ENCODE measurements at regions not wholly inside any gene's neighbourhood (a gene's known extent, or its start where the extent isn't known, plus 50 kb on each side); places are given as distances from the start of the nearest gene placed in this dataset.

- Histone ChIP-seq H4K20me1 (replicated peaks; ENCODE audit: control insufficient read depth, extremely low read depth, insufficient read depth, low read length) (no peaks in the 10 kb centered on the region), H3K4me3 (replicated peaks in 1 of 3; ENCODE audit: insufficient read depth in 1 of 3, low read depth in 1 of 3, low read length in 3 of 3) (no peak overlapping the region), H2AFZ (ENCODE audit: low read depth, low read length) (no peak overlapping the region), H3K9me3 (replicated peaks; ENCODE audit: control insufficient read depth, insufficient read depth, low read length) (no peaks in the 10 kb centered on the region), H3K27ac (ENCODE audit: insufficient read depth, low read depth, low read length) (no peak overlapping the region), H3K9ac (replicated peaks; ENCODE audit: extremely low read depth, insufficient read depth, low read length) (no peak overlapping the region), H3K79me2 (ENCODE audit: control insufficient read depth, insufficient read depth, low read length) (peaks cover 59% of the 10 kb centered on the region), H3K9me1 (replicated peaks; ENCODE audit: control insufficient read depth, extremely low read depth, insufficient read depth, low read length) (no peaks in the 10 kb centered on the region), H3K36me3 (ENCODE audit: control insufficient read depth in 2 of 2, extremely low read depth in 1 of 2, insufficient read depth in 2 of 2, low read length in 2 of 2) (peaks cover 15 to 26% of the 10 kb centered on the region in 2 experiments), H3K4me2 (ENCODE audit: insufficient read depth, low read length) (no peak overlapping the region), H3K4me1 (ENCODE audit: control insufficient read depth, extremely low read depth, insufficient read depth, low read length) (peaks cover 6% of the 10 kb centered on the region), H3K27me3 (ENCODE audit: control insufficient read depth in 2 of 2, insufficient read depth in 2 of 2, low read length in 2 of 2) (no peaks in the 10 kb centered on the region)
- TF ChIP-seq GATA2 (IDR thresholded peaks at IDR 0.05; ENCODE audit: insufficient read depth, insufficient read length, low read depth, low read length) (no peak), POLR2AphosphoS5 (IDR thresholded peaks at IDR 0.05; ENCODE audit: insufficient read depth, low read depth, low read length) (no peak), CTCF (IDR thresholded peaks at IDR 0.05; ENCODE audit: extremely low read depth in 1 of 2, insufficient read depth in 1 of 2, low read depth in 1 of 2, low read length in 2 of 2) (no peak), MAX (IDR thresholded peaks at IDR 0.05; ENCODE audit: insufficient read depth, insufficient read length) (no peak), MYC (IDR thresholded peaks at IDR 0.05; ENCODE audit: low read depth, low read length) (no peak), JUN (IDR thresholded peaks at IDR 0.05; ENCODE audit: borderline replicate concordance, insufficient read depth, insufficient read length, low read depth) (no peak)
- dilution Hi-C loops (cut with MboI; ENCODE audit: extremely low pct_ligation_motif_present, low sequenced_read_pairs) (no loop called here), intact Hi-C loops (cut with micrococcal nuclease) (loop anchor here (2.0 kb wide), 1 partner anchor 34 kb away; no protein-coding TSS in a partner anchor)
- FAIRE-seq (peak; percentile 47), DNase-seq (ENCODE audit: low read depth, low spot score) (no peak)
- BruUV-seq (replicated peaks): no TSS peak
- ChIA-PET CTCF (interaction anchor here (1.0 to 7.5 kb wide), 22 partner anchors 8 to 653 kb away, joined by 3 to 233 read pairs (median 14); partner anchors contain the start of gene RUSC2), POLR2A (interaction anchor here (1.1 to 1.8 kb wide), 3 partner anchors 15 to 61 kb away, joined by 3 to 6 read pairs (median 3); no protein-coding TSS in a partner anchor)
Observed at GRCh38 chr9:35552837-35553236, 52.2 kb upstream of the TESK1 start.

All from endothelial cell of umbilical vein (primary cell).